Astrocyte (in vitro differentiated cells and primary cell): ENCODE measurements at regions not wholly inside any gene's neighbourhood (a gene's known extent, or its start where the extent isn't known, plus 50 kb on each side); places are given as distances from the start of the nearest gene placed in this dataset.

Experiments used
- EZH2 ChIP-seq: IDR thresholded peaks from 2 replicates; pipeline ENCODE4 v1.6.1; 2012; ENCODE audit warnings: mild to moderate bottlenecking, low read length, inconsistent platforms; ENCODE audit not compliant: insufficient read depth
- TF ChIP-seq, protein P1 (sequence below): IDR thresholded peaks from 2 replicates; pipeline ENCODE4 v1.5.1; 2011; ENCODE audit warnings: low read depth, mild to moderate bottlenecking, inconsistent platforms, low read length, moderate library complexity; ENCODE audit not compliant: insufficient read depth

DNA sequence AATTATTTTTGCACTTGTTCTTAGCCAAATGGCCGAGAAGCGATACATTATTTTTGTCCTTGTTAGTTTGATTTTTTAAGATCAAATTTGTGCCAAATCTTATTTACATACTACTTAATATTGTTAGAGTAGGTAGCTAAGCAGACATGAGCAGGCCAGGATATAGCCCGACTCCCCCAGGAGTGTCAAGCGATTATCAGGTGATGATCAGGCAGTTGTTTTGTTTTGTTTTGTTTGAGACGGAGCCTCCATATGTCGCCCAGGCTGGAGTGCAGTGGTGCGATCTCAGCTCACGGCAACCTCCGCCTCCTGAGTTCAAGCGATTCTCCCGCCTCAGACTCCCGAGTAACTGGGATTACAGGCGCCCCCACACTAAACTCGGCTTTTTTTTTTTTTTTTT is 71.1 kb downstream of the LYZL2 start:
- TF ChIP-seq, protein P1, sequence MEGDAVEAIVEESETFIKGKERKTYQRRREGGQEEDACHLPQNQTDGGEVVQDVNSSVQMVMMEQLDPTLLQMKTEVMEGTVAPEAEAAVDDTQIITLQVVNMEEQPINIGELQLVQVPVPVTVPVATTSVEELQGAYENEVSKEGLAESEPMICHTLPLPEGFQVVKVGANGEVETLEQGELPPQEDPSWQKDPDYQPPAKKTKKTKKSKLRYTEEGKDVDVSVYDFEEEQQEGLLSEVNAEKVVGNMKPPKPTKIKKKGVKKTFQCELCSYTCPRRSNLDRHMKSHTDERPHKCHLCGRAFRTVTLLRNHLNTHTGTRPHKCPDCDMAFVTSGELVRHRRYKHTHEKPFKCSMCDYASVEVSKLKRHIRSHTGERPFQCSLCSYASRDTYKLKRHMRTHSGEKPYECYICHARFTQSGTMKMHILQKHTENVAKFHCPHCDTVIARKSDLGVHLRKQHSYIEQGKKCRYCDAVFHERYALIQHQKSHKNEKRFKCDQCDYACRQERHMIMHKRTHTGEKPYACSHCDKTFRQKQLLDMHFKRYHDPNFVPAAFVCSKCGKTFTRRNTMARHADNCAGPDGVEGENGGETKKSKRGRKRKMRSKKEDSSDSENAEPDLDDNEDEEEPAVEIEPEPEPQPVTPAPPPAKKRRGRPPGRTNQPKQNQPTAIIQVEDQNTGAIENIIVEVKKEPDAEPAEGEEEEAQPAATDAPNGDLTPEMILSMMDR = no peak
- TF ChIP-seq EZH2 = no peak
